HPDE6-E6E7 (cell line): ENCODE measurements at regions not wholly inside any gene's neighbourhood (a gene's known extent, or its start where the extent isn't known, plus 50 kb on each side); places are given as distances from the start of the nearest gene placed in this dataset.

Experiments
- DNase-seq: peaks from one replicate; pipeline ENCODE4 v3.0.0; 2011; ENCODE audit warnings: missing footprints; ENCODE audit errors: extremely low spot score

- DNase-seq = no peak
These were observed 232.6 kb upstream of the IRX3 start for GRCh38 chr16:54519161-54519695.

GRCh38 chr16:54517181-54517580, 230.6 kb upstream of the IRX3 start:
- DNase-seq = no peak

GRCh38 chr16:54512467-54512995, 225.9 kb upstream of the IRX3 start:
- no peak for DNase-seq

- no peak for DNase-seq
These were observed 224.7 kb upstream of the IRX3 start for GRCh38 chr16:54511222-54511731.

GRCh38 chr16:54510685-54511221, 224.2 kb upstream of the IRX3 start:
- no peak for DNase-seq

GRCh38 chr16:54509456-54509855, 222.9 kb upstream of the IRX3 start:
- DNase-seq = no peak

GRCh38 chr16:54508351-54508750, 221.8 kb upstream of the IRX3 start:
- DNase-seq = no peak

GRCh38 chr16:54506741-54507500, 220.3 kb upstream of the IRX3 start:
- DNase-seq = no peak

- DNase-seq = no peak
These were observed 219.6 kb upstream of the IRX3 start for GRCh38 chr16:54506214-54506580.

GRCh38 chr16:54505549-54506213, 219.1 kb upstream of the IRX3 start:
- no peak for DNase-seq

GRCh38 chr16:54504372-54504771, 217.8 kb upstream of the IRX3 start:
- no peak for DNase-seq

GRCh38 chr16:54503856-54504219, 217.3 kb upstream of the IRX3 start:
- no peak for DNase-seq

- DNase-seq = no peak
These were observed 216.6 kb upstream of the IRX3 start for GRCh38 chr16:54503011-54503855.

GRCh38 chr16:54501797-54502196, 215.2 kb upstream of the IRX3 start:
- DNase-seq = no peak

- DNase-seq = no peak
These were observed 207.0 kb upstream of the IRX3 start for GRCh38 chr16:54493594-54493993.

GRCh38 chr16:54493061-54493460, 206.5 kb upstream of the IRX3 start:
- no peak for DNase-seq

GRCh38 chr16:54490112-54490488, 203.5 kb upstream of the IRX3 start:
- no peak for DNase-seq

- DNase-seq = no peak
These were observed 202.9 kb upstream of the IRX3 start for GRCh38 chr16:54489225-54490111.

GRCh38 chr16:54488729-54489128, 202.1 kb upstream of the IRX3 start:
- DNase-seq = no peak

GRCh38 chr16:54487933-54488332, 201.3 kb upstream of the IRX3 start:
- no peak for DNase-seq

- no peak for DNase-seq
These were observed 198.1 kb upstream of the IRX3 start for GRCh38 chr16:54484700-54485099.
